ENCODE measurements at regions not wholly inside any gene's neighbourhood (a gene's known extent, or its start where the extent isn't known, plus 50 kb on each side); places are given as distances from the start of the nearest gene placed in this dataset.
A peak's percentile ranks its signal among the peaks of the same experiment; 100 is the strongest.

GRCh38 chr10:31605426-31605825 lies 286.4 kb downstream of the ZEB1 start:
- Histone ChIP-seq H3K27me3 (ENCODE audit: insufficient read depth, low read length, poor library complexity) (no peaks in the 10 kb centered on the region), H3K4me2 (ENCODE audit: insufficient read depth, low read length) (no peak overlapping the region), H3K4me3 (ENCODE audit: low read depth in 1 of 2, low read length in 2 of 2) (no peak overlapping the region), H3K27ac (ENCODE audit: low read length) (no peak overlapping the region), H2AFZ (ENCODE audit: low read depth, low read length) (no peak overlapping the region), H4K20me1 (ENCODE audit: insufficient read depth, low read length) (no peaks in the 10 kb centered on the region), H3K36me3 (ENCODE audit: insufficient read depth, low read length) (no peaks in the 10 kb centered on the region), H3K79me2 (ENCODE audit: insufficient read depth, low read length) (no peaks in the 10 kb centered on the region), H3K9ac (ENCODE audit: low read depth, low read length) (no peak overlapping the region), H3K4me1 (ENCODE audit: insufficient read depth, low read length) (peaks cover 14% of the 10 kb centered on the region), H3K9me3 (ENCODE audit: insufficient read depth, low read length, severe bottlenecking) (no peaks in the 10 kb centered on the region)
- ATAC-seq (ENCODE audit: insufficient read depth, low read depth) (no peak), DNase-seq (no peak)
- TF ChIP-seq CTCF (IDR thresholded peaks at IDR 0.05; ENCODE audit: borderline replicate concordance, extremely low read depth, low read length, poor library complexity, severe bottlenecking) = no peak
- no peak for TF ChIP-seq EZH2 (IDR thresholded peaks at IDR 0.05; ENCODE audit: borderline replicate concordance, low read depth, low read length, severe bottlenecking)

GRCh38 chr10:31604646-31605170 lies 285.7 kb downstream of the ZEB1 start:
- Histone ChIP-seq H3K4me3 (ENCODE audit: low read depth in 1 of 2, low read length in 2 of 2) (no peak overlapping the region), H3K79me2 (ENCODE audit: insufficient read depth, low read length) (no peaks in the 10 kb centered on the region), H3K27ac (ENCODE audit: low read length) (no peak overlapping the region), H3K27me3 (ENCODE audit: insufficient read depth, low read length, poor library complexity) (no peaks in the 10 kb centered on the region), H3K9ac (ENCODE audit: low read depth, low read length) (no peak overlapping the region), H3K36me3 (ENCODE audit: insufficient read depth, low read length) (no peaks in the 10 kb centered on the region), H3K4me2 (ENCODE audit: insufficient read depth, low read length) (no peak overlapping the region), H3K9me3 (ENCODE audit: insufficient read depth, low read length, severe bottlenecking) (no peaks in the 10 kb centered on the region), H2AFZ (ENCODE audit: low read depth, low read length) (no peak overlapping the region), H3K4me1 (ENCODE audit: insufficient read depth, low read length) (peaks cover 14% of the 10 kb centered on the region), H4K20me1 (ENCODE audit: insufficient read depth, low read length) (no peaks in the 10 kb centered on the region)
- no peak for ATAC-seq (ENCODE audit: insufficient read depth, low read depth)
- TF ChIP-seq CTCF (IDR thresholded peaks at IDR 0.05; ENCODE audit: borderline replicate concordance, extremely low read depth, low read length, poor library complexity, severe bottlenecking) (no peak), EZH2 (IDR thresholded peaks at IDR 0.05; ENCODE audit: borderline replicate concordance, low read depth, low read length, severe bottlenecking) (no peak)
- no peak for DNase-seq

GRCh38 chr10:31604096-31604495 lies 285.1 kb downstream of the ZEB1 start:
- no peaks in the 10 kb centered on the region for H3K79me2 ChIP-seq (ENCODE audit: insufficient read depth, low read length)
- H3K9me3 ChIP-seq (ENCODE audit: insufficient read depth, low read length, severe bottlenecking) = no peaks in the 10 kb centered on the region
- peak overlapping the region; percentile 80 for H3K4me2 ChIP-seq (ENCODE audit: insufficient read depth, low read length)
- no peaks in the 10 kb centered on the region for H4K20me1 ChIP-seq (ENCODE audit: insufficient read depth, low read length)
- H2AFZ ChIP-seq (ENCODE audit: low read depth, low read length) = peak overlapping the region; percentile 77
- H3K4me1 ChIP-seq (ENCODE audit: insufficient read depth, low read length) = peaks cover 14% of the 10 kb centered on the region
- TF ChIP-seq EZH2 (IDR thresholded peaks at IDR 0.05; ENCODE audit: borderline replicate concordance, low read depth, low read length, severe bottlenecking) (no peak), CTCF (IDR thresholded peaks at IDR 0.05; ENCODE audit: borderline replicate concordance, extremely low read depth, low read length, poor library complexity, severe bottlenecking) (no peak)
- H3K4me3 ChIP-seq (ENCODE audit: low read depth in 1 of 2, low read length in 2 of 2) = peak overlapping the region in 1 of 2 experiments; percentile 65; a peak in 2 of 4 replicates
- peak overlapping the region; percentile 45; the same call in 1 of the 2 replicates for H3K9ac ChIP-seq (ENCODE audit: low read depth, low read length)
- H3K27ac ChIP-seq (ENCODE audit: low read length) = no peak overlapping the region
- no peak for ATAC-seq (ENCODE audit: insufficient read depth, low read depth)
- H3K27me3 ChIP-seq (ENCODE audit: insufficient read depth, low read length, poor library complexity) = no peaks in the 10 kb centered on the region
- H3K36me3 ChIP-seq (ENCODE audit: insufficient read depth, low read length) = no peaks in the 10 kb centered on the region
- DNase-seq = no peak
